ENCODE measurements at regions not wholly inside any gene's neighbourhood (a gene's known extent, or its start where the extent isn't known, plus 50 kb on each side); places are given as distances from the start of the nearest gene placed in this dataset.
A peak's percentile ranks its signal among the peaks of the same experiment; 100 is the strongest.

DNA sequence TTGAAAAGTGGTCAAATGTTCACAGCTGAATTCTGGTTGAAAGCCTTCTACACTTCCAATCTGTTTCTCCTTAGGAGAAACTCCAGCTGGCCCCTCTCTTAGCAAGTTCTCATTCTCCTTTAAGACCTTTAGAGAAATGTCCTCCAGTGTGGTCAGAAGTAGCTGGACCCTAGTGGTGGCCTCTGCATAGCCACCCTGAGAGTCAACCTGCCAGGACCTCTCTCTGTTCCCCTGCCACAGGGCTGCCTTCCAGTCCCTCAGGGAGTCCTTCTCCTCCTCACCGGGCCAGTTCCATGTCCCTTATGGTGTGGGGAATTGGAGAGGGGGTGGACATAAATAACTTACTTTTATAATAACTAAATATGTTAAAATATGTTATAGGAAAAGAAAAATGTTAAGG, 200.9 kb upstream of the PKDCC start:
- TF ChIP-seq, protein P1, sequence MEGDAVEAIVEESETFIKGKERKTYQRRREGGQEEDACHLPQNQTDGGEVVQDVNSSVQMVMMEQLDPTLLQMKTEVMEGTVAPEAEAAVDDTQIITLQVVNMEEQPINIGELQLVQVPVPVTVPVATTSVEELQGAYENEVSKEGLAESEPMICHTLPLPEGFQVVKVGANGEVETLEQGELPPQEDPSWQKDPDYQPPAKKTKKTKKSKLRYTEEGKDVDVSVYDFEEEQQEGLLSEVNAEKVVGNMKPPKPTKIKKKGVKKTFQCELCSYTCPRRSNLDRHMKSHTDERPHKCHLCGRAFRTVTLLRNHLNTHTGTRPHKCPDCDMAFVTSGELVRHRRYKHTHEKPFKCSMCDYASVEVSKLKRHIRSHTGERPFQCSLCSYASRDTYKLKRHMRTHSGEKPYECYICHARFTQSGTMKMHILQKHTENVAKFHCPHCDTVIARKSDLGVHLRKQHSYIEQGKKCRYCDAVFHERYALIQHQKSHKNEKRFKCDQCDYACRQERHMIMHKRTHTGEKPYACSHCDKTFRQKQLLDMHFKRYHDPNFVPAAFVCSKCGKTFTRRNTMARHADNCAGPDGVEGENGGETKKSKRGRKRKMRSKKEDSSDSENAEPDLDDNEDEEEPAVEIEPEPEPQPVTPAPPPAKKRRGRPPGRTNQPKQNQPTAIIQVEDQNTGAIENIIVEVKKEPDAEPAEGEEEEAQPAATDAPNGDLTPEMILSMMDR (conservative IDR thresholded peaks at IDR 0.05; ENCODE audit: low read depth, low read length): no peak
- Histone ChIP-seq H3K27ac (no peak overlapping the region), H3K4me1 (ENCODE audit: low read depth, poor library complexity, severe bottlenecking) (peaks cover 2% of the 10 kb centered on the region), H2AFZ (ENCODE audit: low read depth) (no peak overlapping the region), H3K9ac (no peak overlapping the region), H3K36me3 (ENCODE audit: insufficient read depth) (no peaks in the 10 kb centered on the region), H3K4me3 (IDR thresholded peaks at IDR 0.05; ENCODE audit: insufficient read depth, low read depth, low read length) (no peak overlapping the region), H3K4me2 (no peak overlapping the region), H4K20me1 (ENCODE audit: insufficient read depth) (no peaks in the 10 kb centered on the region), H3K27me3 (ENCODE audit: insufficient read depth, low read depth) (no peaks in the 10 kb centered on the region), H3K79me2 (ENCODE audit: insufficient read depth, low read depth) (no peaks in the 10 kb centered on the region)

GRCh38 chr2:41847744-41848441, 199.9 kb upstream of the PKDCC start:
- Histone ChIP-seq H2AFZ (ENCODE audit: low read depth) (no peak overlapping the region), H3K4me1 (ENCODE audit: low read depth, poor library complexity, severe bottlenecking) (no peaks in the 10 kb centered on the region), H4K20me1 (ENCODE audit: insufficient read depth) (no peaks in the 10 kb centered on the region), H3K79me2 (ENCODE audit: insufficient read depth, low read depth) (no peaks in the 10 kb centered on the region), H3K4me2 (no peak overlapping the region), H3K36me3 (ENCODE audit: insufficient read depth) (no peaks in the 10 kb centered on the region), H3K4me3 (IDR thresholded peaks at IDR 0.05; ENCODE audit: insufficient read depth, low read depth, low read length) (no peak overlapping the region), H3K27ac (no peak overlapping the region), H3K27me3 (ENCODE audit: insufficient read depth, low read depth) (no peaks in the 10 kb centered on the region), H3K9ac (no peak overlapping the region)
- TF ChIP-seq, protein P1 (conservative IDR thresholded peaks at IDR 0.05; ENCODE audit: low read depth, low read length): no peak

- no peaks in the 10 kb centered on the region for H3K27me3 ChIP-seq (ENCODE audit: insufficient read depth, low read depth)
These were observed 196.3 kb upstream of the PKDCC start for GRCh38 chr2:41851554-41851953.

DNA sequence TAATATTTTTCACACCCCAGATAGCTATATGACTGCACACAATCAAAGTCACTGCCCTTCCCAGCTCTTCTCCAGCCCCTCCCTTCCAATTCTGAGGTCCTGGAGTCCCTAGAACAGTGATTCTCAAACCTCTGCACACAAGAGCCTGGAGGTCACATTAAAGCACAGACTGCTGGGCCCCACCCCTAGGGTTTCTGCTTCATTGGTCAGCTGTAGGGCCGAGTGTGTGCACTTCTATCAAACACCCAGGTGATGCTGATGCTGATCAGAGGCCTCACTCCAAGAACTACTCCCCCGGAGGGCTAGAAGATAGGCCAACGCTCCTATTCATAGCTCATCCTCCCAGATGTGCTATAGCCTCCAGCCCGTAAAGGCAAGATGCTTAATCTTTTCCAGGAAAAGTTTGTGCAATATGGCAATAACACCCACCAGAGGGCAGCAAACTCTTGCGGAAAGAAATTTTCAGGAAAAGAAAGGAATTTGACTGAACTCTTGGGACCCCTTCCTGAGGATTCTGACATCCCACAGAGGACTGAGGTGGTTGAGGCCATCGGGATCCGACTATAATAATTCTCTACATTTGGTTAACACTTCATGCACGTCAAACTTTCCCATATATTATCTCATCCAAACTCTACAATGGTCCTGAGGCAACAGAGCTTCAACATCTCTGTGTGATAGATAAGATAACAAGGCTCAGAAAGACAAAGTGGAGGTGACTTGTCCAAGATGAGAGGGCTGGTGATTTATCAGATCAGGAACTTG, 194.2 kb upstream of the PKDCC start:
- Histone ChIP-seq H3K27me3 (ENCODE audit: insufficient read depth, low read depth) (no peaks in the 10 kb centered on the region), H3K36me3 (ENCODE audit: insufficient read depth) (no peaks in the 10 kb centered on the region), H3K4me3 (IDR thresholded peaks at IDR 0.05; ENCODE audit: insufficient read depth, low read depth, low read length) (no peak overlapping the region), H2AFZ (ENCODE audit: low read depth) (no peak overlapping the region), H3K27ac (no peak overlapping the region), H3K4me1 (ENCODE audit: low read depth, poor library complexity, severe bottlenecking) (no peaks in the 10 kb centered on the region), H3K79me2 (ENCODE audit: insufficient read depth, low read depth) (no peaks in the 10 kb centered on the region), H3K4me2 (no peak overlapping the region), H3K9ac (no peak overlapping the region), H4K20me1 (ENCODE audit: insufficient read depth) (no peaks in the 10 kb centered on the region)
- TF ChIP-seq, protein P1 (conservative IDR thresholded peaks at IDR 0.05; ENCODE audit: low read depth, low read length): peak; percentile 96

More at GRCh38 chr2:41851554-41851953, 196.3 kb upstream of the PKDCC start:
- Histone ChIP-seq H3K79me2 (ENCODE audit: insufficient read depth, low read depth) (no peaks in the 10 kb centered on the region), H3K4me1 (ENCODE audit: low read depth, poor library complexity, severe bottlenecking) (no peaks in the 10 kb centered on the region), H3K36me3 (ENCODE audit: insufficient read depth) (no peaks in the 10 kb centered on the region), H2AFZ (ENCODE audit: low read depth) (no peak overlapping the region), H3K9ac (no peak overlapping the region), H3K4me3 (IDR thresholded peaks at IDR 0.05; ENCODE audit: insufficient read depth, low read depth, low read length) (no peak overlapping the region), H4K20me1 (ENCODE audit: insufficient read depth) (no peaks in the 10 kb centered on the region), H3K4me2 (no peak overlapping the region), H3K27ac (no peak overlapping the region)
- TF ChIP-seq, protein P1 (conservative IDR thresholded peaks at IDR 0.05; ENCODE audit: low read depth, low read length): no peak
